HG02798 (cell line): ENCODE measurements at regions not wholly inside any gene's neighbourhood (a gene's known extent, or its start where the extent isn't known, plus 50 kb on each side); places are given as distances from the start of the nearest gene placed in this dataset.
"Not testable (repeated sequence)": the region's sequence is repeated elsewhere in the genome, so short reads cannot be mapped to it uniquely, and the experiment has no call there.

ENCODE experiments used
- ATAC-seq: cut with Tn5 transposase; IDR thresholded peaks from one replicate; pipeline ENCODE4 v1.9.1; 2021; ENCODE audit warnings: mild to moderate bottlenecking; ENCODE audit not compliant: unreplicated experiment, poor library complexity

GRCh38 chr4:38367642-38368174, 296.3 kb upstream of the KLF3 start:
- ATAC-seq: no peak

DNA sequence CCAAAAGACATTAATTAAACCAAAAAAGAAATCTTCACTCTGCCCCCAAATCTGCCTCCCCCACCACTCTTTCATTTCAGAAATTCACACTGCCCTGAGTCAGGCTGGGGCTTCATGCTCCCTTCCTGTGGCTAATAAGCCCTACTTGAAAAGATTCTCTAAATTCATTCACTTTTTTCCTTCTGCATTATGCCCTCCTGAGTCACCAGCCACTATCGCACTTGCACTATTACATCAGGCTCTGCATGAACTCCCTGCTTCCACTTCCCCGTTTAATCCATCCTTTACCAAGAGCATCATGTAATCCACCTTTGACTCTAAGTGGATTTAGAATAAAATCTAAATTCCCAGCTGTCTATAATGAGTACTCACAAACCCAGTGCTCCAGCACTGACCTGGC, 295.4 kb upstream of the KLF3 start:
- no peak for ATAC-seq

GRCh38 chr4:38371391-38371851, 292.6 kb upstream of the KLF3 start:
- no peak for ATAC-seq

DNA sequence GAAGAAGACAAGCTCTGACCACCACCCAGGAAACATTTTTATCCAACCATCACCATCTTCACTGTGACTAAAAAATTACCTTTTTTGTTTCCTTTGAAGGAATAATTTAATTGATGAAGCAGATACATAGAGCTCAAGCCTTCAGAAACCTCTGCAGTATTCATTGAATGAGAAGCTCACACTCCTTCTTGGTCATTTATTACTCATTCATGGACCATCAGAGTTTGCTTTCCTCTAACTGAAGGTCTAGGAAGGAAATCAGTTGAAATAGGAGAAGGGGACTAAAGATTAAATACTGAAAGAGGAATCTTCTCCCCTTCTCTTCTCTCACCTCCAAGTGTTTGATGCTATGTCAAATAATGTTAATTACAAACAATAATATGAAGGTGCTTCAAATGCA, 290.6 kb upstream of the KLF3 start:
- ATAC-seq: no peak

DNA sequence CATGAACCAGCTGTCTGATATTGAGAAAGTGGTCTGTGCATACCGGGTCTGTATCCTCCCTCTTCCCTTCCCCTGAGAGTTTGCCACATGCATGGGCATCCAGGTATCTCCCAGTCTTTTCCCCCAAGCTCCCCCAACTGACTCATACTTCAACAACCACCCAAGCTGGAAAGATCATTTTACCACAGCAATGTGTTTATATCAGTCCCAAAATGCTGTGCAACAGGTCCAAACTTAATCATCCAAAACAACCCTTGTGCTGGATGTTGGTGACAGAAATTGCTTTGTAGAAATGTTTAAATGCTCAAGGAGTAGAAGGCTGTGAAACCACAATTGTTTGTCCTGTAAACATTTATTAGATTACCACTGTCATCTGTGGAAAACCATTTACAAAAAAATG, 286.8 kb upstream of the KLF3 start:
- no peak for ATAC-seq

DNA sequence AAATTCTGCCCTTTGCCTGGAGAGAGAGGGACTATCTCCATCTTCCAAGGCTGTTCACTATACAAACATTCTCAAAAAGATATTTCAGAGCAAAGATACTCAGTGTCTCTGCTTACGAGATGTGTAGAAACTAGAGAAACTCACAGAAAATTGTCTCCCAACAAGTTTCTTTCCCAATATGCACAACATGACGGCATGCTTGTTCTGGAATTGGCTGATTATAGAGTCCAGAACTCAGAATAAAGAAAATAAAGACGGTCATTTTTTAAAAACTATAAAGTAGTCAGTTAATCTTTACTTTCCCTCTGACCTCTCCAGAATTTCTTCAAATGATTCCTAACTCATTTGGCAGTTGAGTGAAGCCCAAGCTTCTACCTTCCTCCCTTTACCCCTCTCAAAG, 285.5 kb upstream of the KLF3 start:
- no peak for ATAC-seq

DNA sequence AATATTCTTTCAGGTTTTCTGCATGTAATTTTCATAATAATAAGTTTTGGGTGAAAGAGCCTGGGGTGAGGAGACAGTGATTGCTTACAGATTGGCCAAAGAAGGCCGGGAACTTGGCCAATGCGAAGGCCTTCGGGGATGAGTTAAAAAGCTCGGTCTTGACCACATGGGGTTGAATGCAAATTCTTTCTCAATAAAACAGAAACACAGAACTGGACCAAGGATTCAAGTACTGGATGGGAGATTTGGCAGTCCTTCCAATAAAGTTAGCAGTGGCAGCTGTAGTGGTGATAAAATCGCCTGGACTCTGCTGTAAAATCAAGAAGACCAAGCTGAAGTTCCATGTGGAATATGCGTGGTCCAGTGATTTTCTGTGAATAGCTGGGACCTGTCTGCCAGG, 282.2 kb upstream of the KLF3 start:
- no peak for ATAC-seq

DNA sequence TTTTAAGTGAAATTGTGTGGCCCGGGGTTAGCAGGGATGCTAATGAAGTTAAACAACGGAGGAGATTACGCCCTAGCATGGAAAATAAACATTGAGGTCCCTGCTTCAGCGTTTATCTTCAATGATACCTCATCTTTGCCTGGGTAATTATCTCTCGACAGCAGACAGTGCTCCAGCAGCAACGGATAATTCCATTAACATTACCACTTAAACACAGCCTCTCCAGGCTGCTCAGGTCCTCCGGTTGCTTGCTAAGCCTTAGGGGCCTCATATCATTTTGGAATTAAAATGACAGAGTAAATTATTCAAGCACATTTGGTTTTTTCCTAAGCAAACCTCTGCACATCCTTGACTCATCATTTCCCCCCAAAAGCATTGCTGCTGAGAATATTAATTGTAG, 281.5 kb upstream of the KLF3 start:
- ATAC-seq: no peak

GRCh38 chr4:38383646-38384121, 280.3 kb upstream of the KLF3 start:
- no peak for ATAC-seq

GRCh38 chr4:38385093-38386004, 278.6 kb upstream of the KLF3 start:
- ATAC-seq: no peak

DNA sequence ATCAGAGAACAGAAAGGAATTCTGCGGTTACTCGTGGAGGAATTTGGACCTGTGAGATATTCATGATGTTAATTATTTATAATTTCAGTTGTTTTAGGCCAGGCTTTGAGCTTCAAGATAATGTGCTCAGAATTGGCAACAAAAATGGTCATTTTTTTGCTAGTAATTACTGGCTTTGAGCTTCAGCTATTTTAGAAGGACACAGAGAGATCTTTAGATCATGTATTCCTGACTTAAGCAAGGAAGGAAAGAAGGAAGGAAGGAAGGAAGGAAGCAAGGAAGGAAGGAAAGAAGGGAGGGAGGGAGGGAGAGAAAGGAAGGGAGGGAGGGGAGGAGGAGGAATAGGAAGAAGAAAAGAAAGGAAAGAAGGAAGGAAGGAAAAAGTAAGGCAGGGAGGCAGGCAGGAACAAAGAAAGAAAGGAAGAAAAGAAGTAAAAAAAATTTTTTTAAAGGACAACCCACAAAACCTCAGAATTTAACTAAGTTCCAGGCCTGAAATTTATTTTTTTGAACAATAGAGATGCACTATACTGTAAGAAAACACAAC, 277.9 kb upstream of the KLF3 start:
- no peak for ATAC-seq

DNA sequence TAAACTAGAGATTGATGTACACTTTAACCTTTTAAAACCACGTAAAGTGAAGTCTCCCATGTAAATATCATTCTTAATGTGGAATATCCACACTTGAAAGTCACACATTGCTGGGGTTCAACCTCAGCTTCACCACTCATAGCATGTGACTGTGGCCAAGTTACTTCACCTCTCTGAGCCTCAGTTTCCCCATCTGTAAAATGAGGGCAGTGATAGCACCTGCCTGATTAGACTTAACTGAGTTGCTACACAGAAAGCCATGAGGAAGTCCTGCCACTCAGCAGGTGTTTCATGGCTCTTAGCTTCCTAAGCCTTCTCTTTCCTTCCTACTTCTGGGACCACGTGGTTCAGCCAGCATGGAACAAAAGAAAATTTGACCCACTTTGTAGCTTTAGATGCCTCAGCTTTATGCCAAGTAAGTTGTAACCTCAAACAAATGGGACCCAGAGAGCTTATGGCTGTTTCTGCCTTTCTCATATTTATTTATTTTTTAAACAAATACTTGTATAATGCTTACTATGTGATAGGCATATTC, 277.3 kb upstream of the KLF3 start:
- ATAC-seq: no peak

DNA sequence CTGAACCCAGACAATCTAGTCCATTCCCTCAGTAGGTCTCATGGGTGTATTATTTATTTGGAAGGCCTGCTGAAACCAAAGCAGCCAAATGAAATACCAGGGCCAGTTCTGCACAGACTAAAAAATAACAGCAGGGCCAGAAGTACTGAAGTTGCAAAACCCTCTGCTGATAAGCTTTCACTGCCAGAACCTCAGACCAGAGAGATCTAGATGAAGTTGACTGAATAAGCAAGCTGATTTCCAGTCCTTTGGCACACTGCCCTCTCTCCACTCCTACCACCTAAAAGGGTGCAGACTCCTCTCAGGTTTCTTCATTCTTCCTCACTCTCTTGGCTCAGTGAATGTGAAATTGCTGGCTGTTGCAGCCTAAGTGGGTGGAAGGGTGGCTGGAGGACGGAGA, 276.7 kb upstream of the KLF3 start:
- no peak for ATAC-seq

GRCh38 chr4:38387819-38388218, 276.2 kb upstream of the KLF3 start:
- no peak for ATAC-seq

DNA sequence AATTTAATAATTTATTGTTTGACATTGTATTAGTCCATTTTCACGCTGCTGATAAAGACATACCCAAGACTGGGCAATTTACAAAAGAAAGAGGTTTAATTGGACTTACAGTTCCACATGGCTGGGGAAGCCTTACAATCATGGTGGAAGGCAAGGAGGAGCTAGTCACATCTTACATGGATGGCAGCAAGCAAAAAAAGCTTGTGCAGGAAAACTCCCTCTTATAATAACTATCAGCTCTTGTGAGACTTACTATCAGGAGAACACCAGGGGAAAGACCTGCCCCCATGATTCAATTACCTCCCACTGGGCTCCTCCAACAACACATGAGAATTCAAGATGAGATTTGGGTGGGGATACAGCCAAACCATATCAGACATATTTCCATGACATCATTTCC, 275.1 kb upstream of the KLF3 start:
- ATAC-seq: not testable (repeated sequence)

DNA sequence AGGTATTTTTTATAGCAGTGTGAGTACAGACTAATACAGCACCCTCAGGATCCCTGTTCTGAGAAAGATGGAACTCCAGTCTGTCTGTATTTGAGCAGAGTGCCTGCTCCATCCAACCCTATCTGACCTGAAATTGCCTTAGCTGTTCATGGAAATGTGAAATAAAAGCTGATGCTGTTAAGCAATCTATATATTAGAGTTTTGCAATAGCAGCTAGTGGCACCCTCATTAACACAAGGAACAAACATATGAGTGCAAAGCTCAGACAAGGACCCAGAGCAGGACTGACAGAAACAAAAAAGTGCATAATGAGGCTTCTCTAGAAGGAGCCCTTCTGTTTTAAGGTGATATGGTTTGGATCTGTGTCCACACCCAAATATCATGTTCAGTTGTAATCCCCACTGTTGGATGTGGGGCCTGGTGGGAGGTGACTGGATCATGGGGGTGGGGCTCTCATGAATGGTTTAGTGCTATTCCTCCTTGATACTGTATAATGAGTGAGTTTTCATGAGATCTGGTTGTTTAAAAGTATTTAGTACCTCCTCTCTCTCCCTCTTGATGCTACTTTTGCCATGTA, 272.9 kb upstream of the KLF3 start:
- ATAC-seq: no peak

- ATAC-seq: no peak
These were observed 271.7 kb upstream of the KLF3 start for GRCh38 chr4:38392223-38392855.

DNA sequence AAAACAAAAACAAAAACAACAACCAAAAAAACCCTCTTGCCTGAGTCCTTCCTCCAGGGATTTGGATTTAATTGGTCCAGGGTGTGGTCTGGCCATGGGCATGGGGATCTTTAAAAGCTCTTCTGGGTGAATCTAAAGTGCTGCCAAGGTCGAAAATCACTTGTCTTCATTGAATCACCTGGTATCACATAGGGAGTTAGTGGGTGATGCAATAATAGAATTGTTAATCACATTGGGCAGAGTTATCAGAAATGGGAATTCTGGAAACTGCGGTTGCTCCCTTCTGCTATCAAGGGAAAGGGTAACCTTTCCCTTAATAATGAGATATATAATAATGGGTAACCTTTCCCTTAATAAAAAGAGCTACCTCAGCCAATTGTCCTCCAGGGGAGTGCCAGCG, 267.9 kb upstream of the KLF3 start:
- no peak for ATAC-seq

- ATAC-seq: no peak
These were observed 267.0 kb upstream of the KLF3 start for GRCh38 chr4:38396845-38397547.

DNA sequence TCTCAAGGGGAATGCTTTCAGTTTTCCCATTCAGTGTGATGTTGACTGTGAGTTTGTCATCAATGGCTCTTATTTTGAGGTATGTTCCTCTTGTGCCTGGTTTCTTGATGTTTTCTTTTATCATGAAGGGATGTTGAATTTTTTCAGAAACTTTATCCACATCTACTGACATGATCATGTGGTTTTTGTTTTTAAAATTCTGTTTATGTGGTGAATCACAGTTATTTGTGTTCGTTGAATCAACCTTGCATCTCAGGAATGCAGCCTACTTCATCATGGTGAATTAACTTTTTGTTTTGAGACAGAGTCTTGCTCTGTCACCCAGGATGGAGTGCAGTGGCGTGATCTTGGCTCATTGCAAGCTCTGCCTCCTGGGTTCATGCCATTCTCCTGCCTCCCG, 263.1 kb upstream of the KLF3 start:
- no peak for ATAC-seq
